Right atrium auricular region (tissue), 2 donors: ENCODE measurements at regions not wholly inside any gene's neighbourhood (a gene's known extent, or its start where the extent isn't known, plus 50 kb on each side); places are given as distances from the start of the nearest gene placed in this dataset.

Experiments used
- DNase-seq: peaks from one replicate; pipeline ENCODE4 v3.0.0-alpha.2; 2019; ENCODE audit warnings: low spot score
- H3K27ac ChIP-seq, 2 donors: fragments of 200-600 bp; sonication (generic); 1 replicate in 1 of 2; 2 replicates in 1 of 2; pipeline ENCODE4 v1.5.1; 2016 to 2019
- H3K27me3 ChIP-seq, 2 donors: fragments of 200-600 bp; sonication (generic); one replicate each; pipeline versions ENCODE4 v1.5.1 to v1.6.0; 2017 to 2019
- H3K36me3 ChIP-seq: fragments of 200-600 bp; sonication (generic); one replicate; pipeline ENCODE4 v1.5.1; 2016
- H3K4me1 ChIP-seq, 2 donors: fragments of 200-600 bp; sonication (generic); one replicate each; pipeline versions ENCODE4 v1.5.1 to v1.6.0; 2017 to 2019
- H3K4me3 ChIP-seq, 2 donors: fragments of 200-600 bp; sonication (generic); 1 replicate in 1 of 2; 2 replicates in 1 of 2; pipeline ENCODE4 v1.5.1; 2017 to 2019; ENCODE audit warnings: mild to moderate bottlenecking in 1 of 2, moderate library complexity in 1 of 2
- H3K9me3 ChIP-seq, 2 donors: fragments of 200-600 bp; sonication (generic); one replicate each; pipeline ENCODE4 v1.5.1; 2019
- TF ChIP-seq, protein P1 (sequence below), 2 donors: fragments of 200-600 bp; sonication (generic); IDR thresholded peaks; one replicate each; pipeline ENCODE4 v1.5.1; 2019; ENCODE audit warnings: antibody characterized with exemption in 2 of 2

DNA sequence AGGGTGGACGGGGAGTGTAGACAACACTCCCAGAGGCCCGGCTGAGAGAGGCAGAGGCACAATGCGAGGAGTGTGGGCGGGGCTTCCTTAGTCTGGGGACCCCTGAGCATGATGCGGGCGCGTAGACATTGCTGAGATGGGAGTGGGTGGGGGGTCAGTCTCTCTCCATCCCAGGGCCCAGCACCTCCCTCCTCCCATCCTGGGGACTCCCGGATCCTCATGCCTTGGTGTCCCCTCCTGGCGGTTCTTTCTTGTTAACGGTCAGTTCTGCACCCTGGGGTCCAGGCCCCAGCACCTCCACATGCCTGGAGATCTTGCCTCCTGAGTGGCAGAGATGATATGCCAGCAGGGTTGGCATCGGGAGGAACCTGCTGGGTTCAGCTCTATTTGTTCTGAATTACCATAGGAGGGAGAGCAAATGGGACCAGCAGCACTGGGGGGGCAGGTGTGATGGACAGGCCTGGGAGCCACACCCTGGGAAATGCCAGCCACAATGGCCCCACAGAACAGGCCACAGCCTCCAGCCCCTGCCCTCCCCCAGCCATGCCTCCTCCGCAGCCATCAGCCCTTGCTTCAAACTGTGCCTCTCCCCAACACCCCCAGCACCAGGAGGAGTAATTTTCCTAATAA, 55.7 kb downstream of the RTL6 start:
- Histone ChIP-seq H3K27me3 (no peaks in the 10 kb centered on the region), H3K4me3 (no peak overlapping the region), H3K4me1 (peaks cover 0 to 15% of the 10 kb centered on the region in 2 donors), H3K36me3 (no peaks in the 10 kb centered on the region), H3K9me3 (peaks cover 5 to 12% of the 10 kb centered on the region in 2 donors), H3K27ac (no peak overlapping the region)
- TF ChIP-seq, protein P1, sequence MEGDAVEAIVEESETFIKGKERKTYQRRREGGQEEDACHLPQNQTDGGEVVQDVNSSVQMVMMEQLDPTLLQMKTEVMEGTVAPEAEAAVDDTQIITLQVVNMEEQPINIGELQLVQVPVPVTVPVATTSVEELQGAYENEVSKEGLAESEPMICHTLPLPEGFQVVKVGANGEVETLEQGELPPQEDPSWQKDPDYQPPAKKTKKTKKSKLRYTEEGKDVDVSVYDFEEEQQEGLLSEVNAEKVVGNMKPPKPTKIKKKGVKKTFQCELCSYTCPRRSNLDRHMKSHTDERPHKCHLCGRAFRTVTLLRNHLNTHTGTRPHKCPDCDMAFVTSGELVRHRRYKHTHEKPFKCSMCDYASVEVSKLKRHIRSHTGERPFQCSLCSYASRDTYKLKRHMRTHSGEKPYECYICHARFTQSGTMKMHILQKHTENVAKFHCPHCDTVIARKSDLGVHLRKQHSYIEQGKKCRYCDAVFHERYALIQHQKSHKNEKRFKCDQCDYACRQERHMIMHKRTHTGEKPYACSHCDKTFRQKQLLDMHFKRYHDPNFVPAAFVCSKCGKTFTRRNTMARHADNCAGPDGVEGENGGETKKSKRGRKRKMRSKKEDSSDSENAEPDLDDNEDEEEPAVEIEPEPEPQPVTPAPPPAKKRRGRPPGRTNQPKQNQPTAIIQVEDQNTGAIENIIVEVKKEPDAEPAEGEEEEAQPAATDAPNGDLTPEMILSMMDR (IDR thresholded peaks at IDR 0.05) = no peak
- DNase-seq = no peak

DNA sequence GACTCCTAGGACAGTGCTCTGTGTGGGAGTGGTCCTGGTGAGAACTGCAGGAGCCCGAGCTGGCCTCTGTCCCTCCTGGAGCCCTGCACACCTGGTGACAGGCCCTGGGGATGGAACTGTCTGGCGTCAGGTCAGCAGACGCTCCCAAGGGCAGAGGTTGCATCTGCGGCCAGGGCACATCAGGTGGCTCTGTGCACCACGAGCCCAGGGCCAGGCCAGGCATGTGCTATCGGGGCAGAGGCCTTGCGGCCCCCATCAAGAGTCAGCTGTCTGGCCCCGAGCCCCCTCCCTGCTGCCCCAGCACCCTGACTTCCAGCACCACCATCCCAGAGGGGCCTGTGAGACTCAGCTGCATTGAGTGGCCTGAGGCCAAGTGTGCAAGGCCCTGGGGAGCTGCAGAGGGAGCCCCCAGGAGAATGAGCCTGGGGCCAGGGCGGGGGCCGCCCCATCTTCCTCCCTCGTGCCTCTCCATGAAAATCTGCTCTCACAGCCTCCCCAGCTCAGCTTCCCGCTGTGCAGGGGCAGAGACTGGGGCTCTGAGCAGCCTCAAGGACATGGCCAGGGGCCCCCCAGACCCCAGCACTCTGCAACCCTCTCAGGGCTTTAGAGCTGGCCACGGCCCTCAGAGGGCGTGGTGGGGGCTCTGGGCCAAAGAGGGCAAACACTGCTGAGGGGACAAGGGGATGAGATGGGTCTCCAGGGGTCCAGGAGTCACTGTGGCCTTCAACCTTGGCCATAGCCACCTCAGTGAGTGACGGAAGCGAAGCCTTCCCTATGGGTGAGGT, 56.4 kb downstream of the RTL6 start:
- TF ChIP-seq, protein P1 (IDR thresholded peaks at IDR 0.05) = no peak
- DNase-seq = no peak

DNA sequence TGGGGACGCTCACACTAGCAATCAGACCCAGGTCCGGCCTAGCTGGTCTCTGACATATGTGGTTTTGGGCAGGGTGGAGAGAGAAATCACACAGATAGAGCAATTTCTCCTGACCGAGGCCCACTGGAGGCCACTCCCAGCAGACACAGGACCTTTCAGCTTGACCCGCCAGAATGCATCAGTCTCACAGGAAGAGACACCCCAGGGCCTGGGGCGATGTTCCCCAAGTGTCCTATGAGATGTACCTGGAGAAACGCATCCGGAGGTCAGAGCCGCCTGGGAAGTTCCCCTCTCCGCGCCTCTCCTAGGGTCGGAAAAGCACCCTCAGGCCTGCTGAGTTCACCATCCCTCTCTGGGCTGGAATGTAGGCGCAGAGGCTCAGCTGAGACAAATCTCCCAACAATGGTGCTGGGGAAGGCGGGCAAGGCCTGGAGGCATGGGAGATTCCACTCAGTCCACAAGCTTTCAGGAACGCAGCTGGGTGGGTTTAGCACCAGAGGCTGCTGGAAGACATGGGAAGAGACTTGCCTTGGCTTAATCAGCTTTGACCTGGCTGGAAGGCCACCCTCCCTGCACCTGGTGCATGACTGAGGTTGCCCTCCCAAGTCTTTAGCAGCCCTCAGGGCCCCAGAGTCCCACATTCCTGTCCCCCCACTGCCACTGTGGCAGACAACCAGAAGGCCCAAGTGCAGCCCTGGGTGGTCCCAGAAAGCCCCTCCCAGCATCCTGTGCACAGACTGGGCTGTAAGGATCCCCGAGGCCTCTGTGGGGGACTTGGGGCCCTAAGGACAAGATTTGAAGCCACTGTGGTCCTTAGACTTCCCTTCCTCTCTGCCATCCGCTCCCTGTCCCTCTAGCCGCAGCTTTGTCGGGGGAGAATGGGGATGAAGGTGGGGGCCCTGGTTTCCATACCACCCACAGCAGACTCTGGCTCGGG, 57.5 kb downstream of the RTL6 start:
- Histone ChIP-seq H3K4me1 (peaks cover 0 to 15% of the 10 kb centered on the region in 2 donors), H3K27ac (no peak overlapping the region), H3K9me3 (no peaks in the 10 kb centered on the region), H3K36me3 (no peaks in the 10 kb centered on the region), H3K4me3 (no peak overlapping the region), H3K27me3 (no peaks in the 10 kb centered on the region)
- TF ChIP-seq, protein P1 (IDR thresholded peaks at IDR 0.05) = no peak
- no peak for DNase-seq

More for the DNA sequence above, 56.4 kb downstream of the RTL6 start:
- peaks cover 0 to 15% of the 10 kb centered on the region in 2 donors for H3K4me1 ChIP-seq
- H3K9me3 ChIP-seq = peaks cover 0 to 9% of the 10 kb centered on the region in 2 donors
- no peaks in the 10 kb centered on the region for H3K36me3 ChIP-seq
- no peak overlapping the region for H3K27ac ChIP-seq
- no peak overlapping the region for H3K4me3 ChIP-seq
- no peaks in the 10 kb centered on the region for H3K27me3 ChIP-seq

DNA sequence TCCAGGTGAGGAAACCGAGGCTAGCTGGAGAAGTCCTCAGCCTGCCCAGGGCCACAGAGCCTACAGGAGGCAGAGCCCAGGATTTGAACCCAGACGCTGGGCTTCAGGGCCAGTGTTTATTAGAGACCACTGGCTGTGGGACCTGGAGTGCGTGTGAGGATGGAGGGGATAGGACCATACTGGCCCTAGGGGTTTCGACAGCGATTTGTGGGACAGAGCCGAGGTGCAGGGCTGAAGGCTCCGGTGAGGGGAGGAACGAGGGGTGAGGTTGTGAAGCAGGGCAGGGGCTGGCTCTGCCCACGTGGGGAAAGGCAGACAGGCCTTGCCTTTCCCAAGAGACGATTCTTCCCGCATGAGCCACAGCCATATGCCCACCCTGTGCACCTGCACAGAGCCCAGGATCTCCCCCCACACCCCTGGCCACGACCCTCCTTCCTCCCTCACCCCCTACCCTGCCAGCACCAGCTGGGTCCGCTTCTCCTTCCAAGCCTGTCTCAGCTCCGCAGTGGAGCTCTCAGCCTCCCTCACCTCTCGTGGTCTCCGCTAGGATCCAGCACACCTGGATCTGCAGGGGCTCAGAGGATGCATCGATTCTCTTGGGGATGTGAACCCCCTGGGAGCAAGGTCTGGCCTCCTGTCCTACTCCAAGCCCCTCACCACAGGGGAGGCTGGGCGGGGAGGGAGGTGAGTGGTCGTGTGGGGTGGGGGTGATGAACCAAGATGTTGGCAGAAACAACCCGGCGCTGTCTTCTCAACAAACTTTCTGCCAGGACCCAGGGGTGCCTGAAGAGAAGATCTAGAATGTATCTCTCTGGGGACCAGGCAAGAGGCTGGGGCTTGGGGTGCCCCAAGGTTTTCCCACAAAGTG, 58.4 kb downstream of the RTL6 start:
- Histone ChIP-seq H3K36me3 (no peaks in the 10 kb centered on the region), H3K4me1 (peaks cover 0 to 15% of the 10 kb centered on the region in 2 donors), H3K27me3 (no peaks in the 10 kb centered on the region), H3K4me3 (no peak overlapping the region), H3K27ac (no peak overlapping the region), H3K9me3 (no peaks in the 10 kb centered on the region)
- TF ChIP-seq, protein P1 (IDR thresholded peaks at IDR 0.05) = no peak
- DNase-seq = no peak
